ENCODE measurements at regions not wholly inside any gene's neighbourhood (a gene's known extent, or its start where the extent isn't known, plus 50 kb on each side); places are given as distances from the start of the nearest gene placed in this dataset.

GRCh38 chr2:16476866-16477265 is 188.8 kb downstream of the CYRIA start:
- TF ChIP-seq, protein P1, sequence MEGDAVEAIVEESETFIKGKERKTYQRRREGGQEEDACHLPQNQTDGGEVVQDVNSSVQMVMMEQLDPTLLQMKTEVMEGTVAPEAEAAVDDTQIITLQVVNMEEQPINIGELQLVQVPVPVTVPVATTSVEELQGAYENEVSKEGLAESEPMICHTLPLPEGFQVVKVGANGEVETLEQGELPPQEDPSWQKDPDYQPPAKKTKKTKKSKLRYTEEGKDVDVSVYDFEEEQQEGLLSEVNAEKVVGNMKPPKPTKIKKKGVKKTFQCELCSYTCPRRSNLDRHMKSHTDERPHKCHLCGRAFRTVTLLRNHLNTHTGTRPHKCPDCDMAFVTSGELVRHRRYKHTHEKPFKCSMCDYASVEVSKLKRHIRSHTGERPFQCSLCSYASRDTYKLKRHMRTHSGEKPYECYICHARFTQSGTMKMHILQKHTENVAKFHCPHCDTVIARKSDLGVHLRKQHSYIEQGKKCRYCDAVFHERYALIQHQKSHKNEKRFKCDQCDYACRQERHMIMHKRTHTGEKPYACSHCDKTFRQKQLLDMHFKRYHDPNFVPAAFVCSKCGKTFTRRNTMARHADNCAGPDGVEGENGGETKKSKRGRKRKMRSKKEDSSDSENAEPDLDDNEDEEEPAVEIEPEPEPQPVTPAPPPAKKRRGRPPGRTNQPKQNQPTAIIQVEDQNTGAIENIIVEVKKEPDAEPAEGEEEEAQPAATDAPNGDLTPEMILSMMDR (IDR thresholded peaks at IDR 0.05; ENCODE audit: unreplicated experiment): no peak
- Mint-ChIP-seq H3K27ac (ENCODE audit: unreplicated experiment) (no peak overlapping the region), H3K4me3 (ENCODE audit: unreplicated experiment) (no peak overlapping the region), H3K9me3 (ENCODE audit: unreplicated experiment) (no peaks in the 10 kb centered on the region), H3K4me1 (ENCODE audit: unreplicated experiment) (no peaks in the 10 kb centered on the region), H3K36me3 (ENCODE audit: low read depth, unreplicated experiment) (no peaks in the 10 kb centered on the region), H3K27me3 (ENCODE audit: unreplicated experiment) (peaks cover 2% of the 10 kb centered on the region)
- DNase-seq (ENCODE audit: low spot score): no peak

DNA sequence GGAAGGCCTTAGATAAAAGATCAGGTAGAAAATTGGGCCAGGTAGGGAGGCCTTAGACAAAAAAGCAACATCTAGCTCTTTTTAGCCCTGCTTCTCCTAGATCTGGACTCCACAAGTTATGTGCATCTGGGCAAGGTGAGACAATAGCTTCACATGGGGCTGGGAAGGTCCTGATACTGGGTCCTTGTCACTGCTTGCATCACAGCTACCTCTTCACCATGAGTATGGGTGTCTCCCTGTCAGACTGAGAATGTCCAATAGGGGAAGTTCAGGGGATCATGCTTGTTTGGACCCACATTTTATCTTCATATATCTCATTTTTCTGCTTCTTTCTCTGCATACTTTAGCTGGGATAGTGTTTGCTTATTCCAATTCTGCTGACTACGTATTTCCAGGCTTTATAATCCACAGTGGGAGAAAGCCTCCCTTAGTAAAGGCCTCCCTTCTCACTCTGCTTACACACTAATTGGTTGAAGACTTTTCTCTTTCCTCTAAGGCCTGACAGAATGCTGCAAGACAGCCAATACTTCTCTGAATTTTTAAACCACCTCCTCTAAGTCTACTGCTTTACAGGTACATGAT is 189.6 kb downstream of the CYRIA start:
- no peak overlapping the region for H3K4me3 Mint-ChIP-seq (ENCODE audit: unreplicated experiment)

GRCh38 chr2:16475586-16475985 is 190.0 kb downstream of the CYRIA start:
- no peak overlapping the region for H3K27ac Mint-ChIP-seq (ENCODE audit: unreplicated experiment)
- H3K27me3 Mint-ChIP-seq (ENCODE audit: unreplicated experiment): peaks cover 2% of the 10 kb centered on the region
- no peaks in the 10 kb centered on the region for H3K4me1 Mint-ChIP-seq (ENCODE audit: unreplicated experiment)
- H3K4me3 Mint-ChIP-seq (ENCODE audit: unreplicated experiment): no peak overlapping the region
- no peaks in the 10 kb centered on the region for H3K36me3 Mint-ChIP-seq (ENCODE audit: low read depth, unreplicated experiment)
- no peaks in the 10 kb centered on the region for H3K9me3 Mint-ChIP-seq (ENCODE audit: unreplicated experiment)
- DNase-seq (ENCODE audit: low spot score): no peak
- TF ChIP-seq, protein P1 (IDR thresholded peaks at IDR 0.05; ENCODE audit: unreplicated experiment): no peak

More for the DNA sequence above, 189.6 kb downstream of the CYRIA start:
- TF ChIP-seq, protein P1 (IDR thresholded peaks at IDR 0.05; ENCODE audit: unreplicated experiment): no peak
- no peaks in the 10 kb centered on the region for H3K9me3 Mint-ChIP-seq (ENCODE audit: unreplicated experiment)
- no peak overlapping the region for H3K27ac Mint-ChIP-seq (ENCODE audit: unreplicated experiment)
- no peaks in the 10 kb centered on the region for H3K4me1 Mint-ChIP-seq (ENCODE audit: unreplicated experiment)
- H3K27me3 Mint-ChIP-seq (ENCODE audit: unreplicated experiment): peaks cover 2% of the 10 kb centered on the region
- H3K36me3 Mint-ChIP-seq (ENCODE audit: low read depth, unreplicated experiment): no peaks in the 10 kb centered on the region
- no peak for DNase-seq (ENCODE audit: low spot score)

- DNase-seq (ENCODE audit: low spot score): no peak
- TF ChIP-seq, protein P1 (IDR thresholded peaks at IDR 0.05; ENCODE audit: unreplicated experiment): no peak
- Mint-ChIP-seq H3K27ac (ENCODE audit: unreplicated experiment) (no peak overlapping the region), H3K36me3 (ENCODE audit: low read depth, unreplicated experiment) (no peaks in the 10 kb centered on the region), H3K4me3 (ENCODE audit: unreplicated experiment) (no peak overlapping the region), H3K27me3 (ENCODE audit: unreplicated experiment) (peaks cover 2% of the 10 kb centered on the region), H3K9me3 (ENCODE audit: unreplicated experiment) (no peaks in the 10 kb centered on the region), H3K4me1 (ENCODE audit: unreplicated experiment) (no peaks in the 10 kb centered on the region)
These were observed 192.1 kb downstream of the CYRIA start for GRCh38 chr2:16473575-16473974.

GRCh38 chr2:16470936-16471490 is 194.6 kb downstream of the CYRIA start:
- H3K9me3 Mint-ChIP-seq (ENCODE audit: unreplicated experiment): no peaks in the 10 kb centered on the region

More at GRCh38 chr2:16470936-16471490, 194.6 kb downstream of the CYRIA start:
- no peak for DNase-seq (ENCODE audit: low spot score)
- Mint-ChIP-seq H3K27me3 (ENCODE audit: unreplicated experiment) (no peaks in the 10 kb centered on the region), H3K4me1 (ENCODE audit: unreplicated experiment) (no peaks in the 10 kb centered on the region), H3K36me3 (ENCODE audit: low read depth, unreplicated experiment) (no peaks in the 10 kb centered on the region), H3K4me3 (ENCODE audit: unreplicated experiment) (no peak overlapping the region), H3K27ac (ENCODE audit: unreplicated experiment) (no peak overlapping the region)
- TF ChIP-seq, protein P1 (IDR thresholded peaks at IDR 0.05; ENCODE audit: unreplicated experiment): no peak

Measured in endothelial cell (in vitro differentiated cells).